GM18858 (cell line): ENCODE measurements at regions not wholly inside any gene's neighbourhood (a gene's known extent, or its start where the extent isn't known, plus 50 kb on each side); places are given as distances from the start of the nearest gene placed in this dataset.
"Not testable (repeated sequence)": the region's sequence is repeated elsewhere in the genome, so short reads cannot be mapped to it uniquely, and the experiment has no call there.

Experiments
- ATAC-seq: cut with Tn5 transposase; IDR thresholded peaks from one replicate; pipeline ENCODE4 v1.9.1; 2021; ENCODE audit not compliant: unreplicated experiment

GRCh38 chr21:5103880-5104561, 5417.4 kb upstream of the TPTE start:
- not testable (repeated sequence) for ATAC-seq

- not testable (repeated sequence) for ATAC-seq
Observed at GRCh38 chr21:5104562-5104928, 5416.8 kb upstream of the TPTE start.

- ATAC-seq, result not testable (repeated sequence)
Observed at GRCh38 chr21:5105939-5106708, 5415.3 kb upstream of the TPTE start.

GRCh38 chr21:5106767-5107464, 5414.5 kb upstream of the TPTE start:
- not testable (repeated sequence) for ATAC-seq

- not testable (repeated sequence) for ATAC-seq
Observed at GRCh38 chr21:5107637-5108036, 5413.7 kb upstream of the TPTE start.

GRCh38 chr21:5108048-5108775, 5413.2 kb upstream of the TPTE start:
- ATAC-seq, result not testable (repeated sequence)

GRCh38 chr21:5111197-5111596, 5410.2 kb upstream of the TPTE start:
- ATAC-seq, result not testable (repeated sequence)

- not testable (repeated sequence) for ATAC-seq
Observed at GRCh38 chr21:5113092-5113491, 5408.3 kb upstream of the TPTE start.

- ATAC-seq, result not testable (repeated sequence)
Observed at GRCh38 chr21:5114468-5114867, 5406.9 kb upstream of the TPTE start.

GRCh38 chr21:5114893-5115645, 5406.3 kb upstream of the TPTE start:
- not testable (repeated sequence) for ATAC-seq

- ATAC-seq, result not testable (repeated sequence)
Observed at GRCh38 chr21:5115646-5116343, 5405.6 kb upstream of the TPTE start.

- not testable (repeated sequence) for ATAC-seq
Observed at GRCh38 chr21:5116344-5117123, 5404.8 kb upstream of the TPTE start.

GRCh38 chr21:5117135-5117534, 5404.2 kb upstream of the TPTE start:
- ATAC-seq, result not testable (repeated sequence)

GRCh38 chr21:5117666-5118295, 5403.6 kb upstream of the TPTE start:
- not testable (repeated sequence) for ATAC-seq

- ATAC-seq, result not testable (repeated sequence)
Observed at GRCh38 chr21:5118296-5118679, 5403.1 kb upstream of the TPTE start.

GRCh38 chr21:5119179-5119578, 5402.2 kb upstream of the TPTE start:
- ATAC-seq, result not testable (repeated sequence)

GRCh38 chr21:5121399-5121798, 5400.0 kb upstream of the TPTE start:
- ATAC-seq, result not testable (repeated sequence)

- not testable (repeated sequence) for ATAC-seq
Observed at GRCh38 chr21:5121849-5122248, 5399.5 kb upstream of the TPTE start.
